Panc1 (cell line): ENCODE measurements at regions not wholly inside any gene's neighbourhood (a gene's known extent, or its start where the extent isn't known, plus 50 kb on each side); places are given as distances from the start of the nearest gene placed in this dataset.

Experiments used
- ATAC-seq: fragments of 200-7000 bp; cut with Tn5 transposase; 2 replicates; pipeline ENCODE4 v1.9.1; 2020; ENCODE audit warnings: mild to moderate bottlenecking, moderate library complexity
- BruUV-seq: library from RNA; stranded (reverse); fragments of 400-500 nt; replicated peaks from 2 replicates; lab custom pipeline; 2021; lab: Mats Ljungman, UMichigan
- CTCF ChIA-PET: fragments of 300-600 bp; sonication (Branson Sonifier 250); formaldehyde crosslinking; loops from one replicate; lab custom pipeline; 2022; ENCODE audit warnings: antibody characterized with exemption; lab: Charles Lee
- POLR2A ChIA-PET: fragments of 300-600 bp; sonication (Branson Sonifier 250); formaldehyde crosslinking; loops from one replicate; lab custom pipeline; 2022; ENCODE audit warnings: antibody characterized with exemption; lab: Charles Lee
- DNase-seq: peaks from one replicate; pipeline ENCODE4 v3.0.0-alpha.2; 2010; ENCODE audit warnings: low read depth, low spot score
- H3K27ac ChIP-seq: 2 replicates; pipeline ENCODE4 v1.5.1; 2011; ENCODE audit warnings: mild to moderate bottlenecking, low read length, inconsistent platforms
- H3K27me3 ChIP-seq: fragments of 200-500 bp; sonication (Bioruptor generic); 2 replicates; pipeline ENCODE4 v1.6.0; 2014; ENCODE audit warnings: low read length, inconsistent platforms; ENCODE audit not compliant: control insufficient read depth, insufficient read depth
- H3K36me3 ChIP-seq: fragments of 200-500 bp; sonication (Bioruptor generic); 2 replicates; pipeline ENCODE4 v1.5.1; 2014; ENCODE audit warnings: inconsistent platforms, mild to moderate bottlenecking, low read length, moderate library complexity; ENCODE audit not compliant: control insufficient read depth, insufficient read depth
- H3K4me1 ChIP-seq: 2 replicates; pipeline ENCODE4 v1.5.1; 2011; ENCODE audit warnings: inconsistent platforms, mild to moderate bottlenecking, low read length, moderate library complexity; ENCODE audit not compliant: control insufficient read depth, insufficient read depth
- H3K4me3 ChIP-seq, 2 experiments: 2 replicates each; pipeline ENCODE4 v1.5.1; 2011 to 2012; ENCODE audit warnings: low read depth in 2 of 2, low read length in 2 of 2, mild to moderate bottlenecking in 2 of 2, inconsistent platforms in 1 of 2, moderate library complexity in 1 of 2
- H3K9me3 ChIP-seq: fragments of 200-500 bp; sonication (Bioruptor generic); 2 replicates; pipeline ENCODE4 v1.5.1; 2014; ENCODE audit warnings: low read depth, mild to moderate bottlenecking, inconsistent platforms, low read length, moderate library complexity; ENCODE audit not compliant: control insufficient read depth, insufficient read depth
- POLR2AphosphoS5 ChIP-seq: IDR thresholded peaks from 2 replicates; pipeline ENCODE4 v1.6.1; 2012; ENCODE audit warnings: mild to moderate bottlenecking, low read depth, low read length, moderate library complexity
- REST ChIP-seq, 2 experiments: IDR thresholded peaks; 2 replicates each; pipeline ENCODE4 v1.6.1; 2011 to 2012; ENCODE audit warnings: low read depth in 2 of 2, control low read depth in 1 of 2, low read length in 1 of 2, mild to moderate bottlenecking in 1 of 2, moderate library complexity in 1 of 2; ENCODE audit not compliant: insufficient read depth in 1 of 2
- SIN3A ChIP-seq: IDR thresholded peaks from 2 replicates; pipeline ENCODE4 v1.6.1; 2012; ENCODE audit warnings: low read depth, mild to moderate bottlenecking, low read length, moderate library complexity, borderline replicate concordance; ENCODE audit not compliant: insufficient read depth
- TCF7L2 ChIP-seq: IDR thresholded peaks from 2 replicates; pipeline ENCODE4 v1.6.1; 2011; ENCODE audit warnings: mild to moderate bottlenecking, low read depth, low read length, inconsistent platforms
- in situ Hi-C: cut with HindIII; loops from 2 replicates; pipeline ENCODE4 v1.10.0; 2016; ENCODE audit warnings: low sequenced_read_pairs, low pct_unique_long_range_greater_than_20kb
- intact Hi-C: fragments of 100-400 bp; cut with micrococcal nuclease; formaldehyde crosslinking; loops from one replicate; pipeline ENCODE4 v1.10.0; 2022; ENCODE audit not compliant: unreplicated experiment
- TF ChIP-seq, protein P1 (sequence below): fragments of 450-650 bp; IDR thresholded peaks from 2 replicates; pipeline ENCODE4 v1.5.1; 2017; ENCODE audit warnings: mild to moderate bottlenecking

- H3K4me1 ChIP-seq, result no peaks in the 10 kb centered on the region; the same call in 1 of the 2 replicates
Measured at GRCh38 chr2:195364015-195364965, 292.7 kb upstream of the SLC39A10 start.

DNA sequence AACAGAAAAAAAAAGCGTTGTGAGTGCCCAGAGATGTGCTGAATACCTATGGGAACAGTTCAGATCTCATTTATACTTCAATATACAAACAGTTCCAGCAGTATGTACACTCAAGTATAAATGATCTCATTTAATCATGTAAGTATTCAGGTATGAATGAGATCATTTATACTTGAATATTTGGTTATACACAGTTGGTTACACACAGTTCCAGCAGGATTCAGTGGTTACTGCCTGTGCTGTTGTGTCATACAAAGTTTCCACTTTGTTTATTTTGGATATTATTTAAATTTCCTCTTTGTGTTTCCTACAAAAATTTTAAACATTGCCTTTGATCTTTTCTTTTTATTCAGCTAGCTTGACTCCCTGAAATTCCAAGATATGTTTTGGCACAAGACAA lies 293.5 kb upstream of the SLC39A10 start:
- TF ChIP-seq SIN3A, result no peak
- TF ChIP-seq TCF7L2, result no peak
- TF ChIP-seq, protein P1, sequence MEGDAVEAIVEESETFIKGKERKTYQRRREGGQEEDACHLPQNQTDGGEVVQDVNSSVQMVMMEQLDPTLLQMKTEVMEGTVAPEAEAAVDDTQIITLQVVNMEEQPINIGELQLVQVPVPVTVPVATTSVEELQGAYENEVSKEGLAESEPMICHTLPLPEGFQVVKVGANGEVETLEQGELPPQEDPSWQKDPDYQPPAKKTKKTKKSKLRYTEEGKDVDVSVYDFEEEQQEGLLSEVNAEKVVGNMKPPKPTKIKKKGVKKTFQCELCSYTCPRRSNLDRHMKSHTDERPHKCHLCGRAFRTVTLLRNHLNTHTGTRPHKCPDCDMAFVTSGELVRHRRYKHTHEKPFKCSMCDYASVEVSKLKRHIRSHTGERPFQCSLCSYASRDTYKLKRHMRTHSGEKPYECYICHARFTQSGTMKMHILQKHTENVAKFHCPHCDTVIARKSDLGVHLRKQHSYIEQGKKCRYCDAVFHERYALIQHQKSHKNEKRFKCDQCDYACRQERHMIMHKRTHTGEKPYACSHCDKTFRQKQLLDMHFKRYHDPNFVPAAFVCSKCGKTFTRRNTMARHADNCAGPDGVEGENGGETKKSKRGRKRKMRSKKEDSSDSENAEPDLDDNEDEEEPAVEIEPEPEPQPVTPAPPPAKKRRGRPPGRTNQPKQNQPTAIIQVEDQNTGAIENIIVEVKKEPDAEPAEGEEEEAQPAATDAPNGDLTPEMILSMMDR, result no peak
- no peak for TF ChIP-seq REST (IDR thresholded peaks at IDR 0.05; ENCODE audit: insufficient read depth in 1 of 2, low read depth in 2 of 2, low read length in 1 of 2)
- no peak for TF ChIP-seq POLR2AphosphoS5
- Histone ChIP-seq H3K36me3 (no peaks in the 10 kb centered on the region), H3K9me3 (peaks cover 5% of the 10 kb centered on the region; the same call in 1 of the 2 replicates), H3K27ac (peak overlapping the region; percentile 23; the same call in 1 of the 2 replicates), H3K4me1 (no peaks in the 10 kb centered on the region; the same call in 1 of the 2 replicates), H3K4me3 (no peak overlapping the region), H3K27me3 (no peaks in the 10 kb centered on the region)
- ChIA-PET CTCF (no interaction called here), POLR2A (no interaction called here)
- intact Hi-C loops, result no loop called here
- DNase-seq (no peak), ATAC-seq (peak; percentile 77)
- BruUV-seq, result no TSS peak
- in situ Hi-C loops, result no loop called here

More at GRCh38 chr2:195364015-195364965, 292.7 kb upstream of the SLC39A10 start:
- in situ Hi-C loops (no loop called here), intact Hi-C loops (no loop called here)
- H3K4me3 ChIP-seq, result no peak overlapping the region
- H3K36me3 ChIP-seq, result no peaks in the 10 kb centered on the region
- peak; percentile 90 for ATAC-seq
- no TSS peak for BruUV-seq
- peaks cover 5% of the 10 kb centered on the region; the same call in 1 of the 2 replicates for H3K9me3 ChIP-seq
- TF ChIP-seq TCF7L2, result no peak
- no peak for TF ChIP-seq REST (IDR thresholded peaks at IDR 0.05; ENCODE audit: insufficient read depth in 1 of 2, low read depth in 2 of 2, low read length in 1 of 2)
- no peak for TF ChIP-seq SIN3A
- TF ChIP-seq, protein P1, result no peak
- no peak for TF ChIP-seq POLR2AphosphoS5
- peak overlapping the region; percentile 42; the same call in 1 of the 2 replicates for H3K27ac ChIP-seq
- ChIA-PET POLR2A (no interaction called here), CTCF (no interaction called here)
- DNase-seq, result no peak
- H3K27me3 ChIP-seq, result no peaks in the 10 kb centered on the region
